ENCODE measurements at regions not wholly inside any gene's neighbourhood (a gene's known extent, or its start where the extent isn't known, plus 50 kb on each side); places are given as distances from the start of the nearest gene placed in this dataset.

GRCh38 chr9:73539881-73540390 lies 388.3 kb downstream of the ANXA1 start:
- TF ChIP-seq CTCF (conservative IDR thresholded peaks at IDR 0.05; ENCODE audit: low read length), result no peak
- TF ChIP-seq EZH2phosphoT487 (IDR thresholded peaks at IDR 0.05; ENCODE audit: borderline replicate concordance), result no peak

Measured in Loucy (cell line).